Smooth muscle cell (in vitro differentiated cells): ENCODE measurements at regions not wholly inside any gene's neighbourhood (a gene's known extent, or its start where the extent isn't known, plus 50 kb on each side); places are given as distances from the start of the nearest gene placed in this dataset.

Source experiments
- DNase-seq: peaks from one replicate; lab custom pipeline; 2025; ENCODE audit not compliant: unreplicated experiment; lab: John Stamatoyannopoulos, UW
- H2AFZ ChIP-seq: fragments of 200-600 bp; sonication (generic); 2 replicates; pipeline ENCODE4 v1.6.0; 2016; ENCODE audit warnings: antibody characterized with exemption, low read depth, mild to moderate bottlenecking
- H3F3A ChIP-seq: fragments of 200-600 bp; sonication (generic); 2 replicates; pipeline ENCODE4 v1.6.0; 2017; ENCODE audit warnings: antibody characterized with exemption, low read depth
- H3K27ac ChIP-seq: fragments of 200-600 bp; sonication (generic); 2 replicates; pipeline ENCODE4 v1.5.1; 2016; ENCODE audit warnings: low read depth, mild to moderate bottlenecking
- H3K27me3 ChIP-seq: fragments of 200-600 bp; sonication (generic); 2 replicates; pipeline ENCODE4 v1.6.1; 2016; ENCODE audit warnings: low read depth, mild to moderate bottlenecking
- H3K36me3 ChIP-seq: fragments of 200-600 bp; sonication (generic); 2 replicates; pipeline ENCODE4 v1.5.1; 2016; ENCODE audit warnings: low read depth
- H3K4me1 ChIP-seq: fragments of 200-600 bp; sonication (generic); 2 replicates; pipeline ENCODE4 v1.5.1; 2016; ENCODE audit warnings: low read depth
- H3K4me2 ChIP-seq: fragments of 200-600 bp; sonication (generic); 2 replicates; pipeline ENCODE4 v1.6.0; 2016; ENCODE audit warnings: mild to moderate bottlenecking
- H3K4me3 ChIP-seq: fragments of 200-600 bp; sonication (generic); 2 replicates; pipeline ENCODE4 v1.5.1; 2016; ENCODE audit warnings: mild to moderate bottlenecking
- H3K79me2 ChIP-seq: fragments of 200-600 bp; sonication (generic); 2 replicates; pipeline ENCODE4 v1.6.0; 2016; ENCODE audit warnings: low read depth, mild to moderate bottlenecking
- H3K9ac ChIP-seq: fragments of 200-600 bp; sonication (generic); 2 replicates; pipeline ENCODE4 v1.6.0; 2016; ENCODE audit warnings: low read depth
- H3K9me3 ChIP-seq: fragments of 200-600 bp; sonication (generic); replicated peaks from 2 replicates; pipeline ENCODE4 v1.5.1; 2016; ENCODE audit warnings: low read depth
- H4K20me1 ChIP-seq: fragments of 200-600 bp; sonication (generic); 2 replicates; pipeline ENCODE4 v1.6.0; 2016; ENCODE audit warnings: low read depth
- CTCF ChIP-seq: fragments of 200-600 bp; sonication (generic); IDR thresholded peaks from 2 replicates; pipeline ENCODE4 v1.5.1; 2017; ENCODE audit warnings: borderline replicate concordance, mild to moderate bottlenecking, antibody characterized with exemption; ENCODE audit not compliant: insufficient read depth, poor library complexity, severe bottlenecking
- WGBS: methylation state at CpG from one replicate; pipeline ENCODE4 v1.1.7; 2016; ENCODE audit warnings: low lambda C conversion rate; 5-methylcytosine and 5-hydroxymethylcytosine counted together

DNA sequence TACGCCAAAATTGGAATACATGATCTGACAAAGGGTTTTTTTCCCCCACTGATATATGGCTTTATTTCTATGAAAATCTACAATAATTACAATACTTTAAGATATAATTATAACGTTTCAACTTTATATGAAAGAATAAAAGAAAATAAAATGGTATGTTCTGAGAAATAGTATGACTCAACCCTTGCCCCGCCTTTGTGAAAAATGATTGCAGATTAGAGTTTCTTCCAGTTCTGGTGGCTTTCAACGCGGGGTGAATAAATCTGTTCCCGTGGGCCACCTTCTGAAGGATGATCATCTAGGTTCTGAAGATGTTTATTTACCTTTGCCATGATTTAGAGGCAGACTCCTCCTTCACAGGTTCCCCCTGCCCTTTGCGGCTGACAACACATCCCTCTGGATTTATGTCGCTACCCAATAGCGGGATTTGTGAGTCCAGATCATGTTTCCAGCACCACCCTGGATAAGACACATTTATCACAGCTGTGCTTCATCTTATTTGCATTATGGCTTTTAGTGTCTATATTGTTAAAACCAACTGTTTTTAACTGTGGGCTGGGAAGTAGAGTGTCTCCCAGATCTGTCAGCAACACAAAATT, 607.0 kb upstream of the KIRREL3 start:
- Histone ChIP-seq H3K4me3 (no peak overlapping the region), H2AFZ (no peak overlapping the region), H3K36me3 (no peaks in the 10 kb centered on the region), H3K9ac (no peak overlapping the region), H3K4me2 (no peak overlapping the region), H3F3A (no peaks in the 10 kb centered on the region), H3K79me2 (no peaks in the 10 kb centered on the region), H3K27ac (no peak overlapping the region), H3K27me3 (peaks cover 3% of the 10 kb centered on the region), H3K4me1 (peaks cover 4% of the 10 kb centered on the region), H4K20me1 (no peaks in the 10 kb centered on the region), H3K9me3 (no peaks in the 10 kb centered on the region)
- 87% methylated on average over 9 of the region's 9 CpGs for WGBS
- no peak for TF ChIP-seq CTCF
- no peak for DNase-seq

- H3F3A ChIP-seq = no peaks in the 10 kb centered on the region
- no peak overlapping the region for H3K27ac ChIP-seq
- no peak overlapping the region for H3K4me2 ChIP-seq
- 83% methylated on average over 3 of the region's 3 CpGs for WGBS
- H3K36me3 ChIP-seq = no peaks in the 10 kb centered on the region
- no peaks in the 10 kb centered on the region for H4K20me1 ChIP-seq
- no peak for TF ChIP-seq CTCF
- H3K4me3 ChIP-seq = no peak overlapping the region
- no peak overlapping the region for H2AFZ ChIP-seq
- no peaks in the 10 kb centered on the region for H3K9me3 ChIP-seq
- no peaks in the 10 kb centered on the region for H3K4me1 ChIP-seq
- DNase-seq = no peak
- no peaks in the 10 kb centered on the region for H3K79me2 ChIP-seq
- H3K27me3 ChIP-seq = peaks cover 16% of the 10 kb centered on the region
- H3K9ac ChIP-seq = no peak overlapping the region
Observed at GRCh38 chr11:127601578-127601977, 601.0 kb upstream of the KIRREL3 start.

DNA sequence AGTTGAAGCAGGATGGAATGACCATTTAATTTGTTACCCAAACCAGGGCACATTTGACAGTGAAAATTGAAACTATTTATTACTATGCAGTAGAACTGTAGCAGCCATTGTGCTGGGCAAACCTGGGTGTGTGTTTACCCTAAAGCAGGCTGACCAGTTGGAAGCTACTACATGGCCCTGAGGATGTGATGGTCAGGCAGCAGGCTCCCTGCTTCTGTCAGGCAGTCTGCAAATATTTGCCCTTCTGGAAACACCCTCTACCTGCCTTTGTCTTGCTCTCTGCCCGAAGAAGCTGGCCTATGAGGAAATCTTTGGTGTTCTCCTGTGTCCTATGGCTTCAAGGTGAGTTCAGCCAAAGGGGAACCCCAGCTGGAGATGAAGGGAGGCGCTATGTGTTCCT, 600.1 kb upstream of the KIRREL3 start:
- no peak for TF ChIP-seq CTCF
- Histone ChIP-seq H3F3A (no peaks in the 10 kb centered on the region), H3K36me3 (no peaks in the 10 kb centered on the region), H3K9me3 (no peaks in the 10 kb centered on the region), H3K27me3 (peaks cover 16% of the 10 kb centered on the region), H3K4me1 (no peaks in the 10 kb centered on the region), H3K79me2 (no peaks in the 10 kb centered on the region), H4K20me1 (no peaks in the 10 kb centered on the region), H2AFZ (no peak overlapping the region), H3K4me3 (no peak overlapping the region), H3K27ac (no peak overlapping the region), H3K9ac (no peak overlapping the region), H3K4me2 (no peak overlapping the region)
- 95% methylated on average over 2 of the region's 2 CpGs for WGBS
- no peak for DNase-seq

DNA sequence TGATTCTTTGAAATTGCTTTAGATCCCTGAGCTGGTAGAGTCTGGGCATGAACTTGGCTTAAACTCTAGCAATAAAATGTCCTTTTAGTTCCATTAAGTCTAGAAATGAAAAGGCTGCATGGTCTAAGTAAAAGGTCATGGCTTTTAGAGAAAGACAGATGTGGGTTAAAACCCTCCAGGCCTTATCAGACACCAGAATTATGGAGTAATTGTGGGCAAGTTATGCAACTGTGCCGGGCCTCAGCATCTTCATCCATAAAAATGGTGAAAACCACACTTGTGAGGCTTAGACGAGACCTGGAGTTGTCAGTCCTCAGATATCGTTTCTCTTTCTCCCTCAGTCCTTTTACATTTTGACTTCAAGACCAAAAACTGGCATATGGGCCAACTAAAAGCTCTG, 597.9 kb upstream of the KIRREL3 start:
- Histone ChIP-seq H2AFZ (no peak overlapping the region), H3K9ac (no peak overlapping the region), H3K79me2 (no peaks in the 10 kb centered on the region), H3K4me1 (no peaks in the 10 kb centered on the region), H3K27me3 (peaks cover 23% of the 10 kb centered on the region), H3K27ac (no peak overlapping the region), H3K4me3 (no peak overlapping the region), H3K36me3 (no peaks in the 10 kb centered on the region), H3F3A (no peaks in the 10 kb centered on the region), H3K9me3 (no peaks in the 10 kb centered on the region), H4K20me1 (no peaks in the 10 kb centered on the region), H3K4me2 (no peak overlapping the region)
- DNase-seq = no peak
- WGBS = 34% methylated on average over 3 of the region's 3 CpGs
- no peak for TF ChIP-seq CTCF
